ENCODE measurements at regions not wholly inside any gene's neighbourhood (a gene's known extent, or its start where the extent isn't known, plus 50 kb on each side); places are given as distances from the start of the nearest gene placed in this dataset.

GRCh38 chr10:71023704-71024283 is 135.4 kb upstream of the PCBD1 start:
- DNase-seq (ENCODE audit: low spot score): no peak

GRCh38 chr10:71024490-71024889 is 136.1 kb upstream of the PCBD1 start:
- no peak for DNase-seq (ENCODE audit: low spot score)

- peak; percentile 38 for DNase-seq (ENCODE audit: low spot score)
These were observed 137.2 kb upstream of the PCBD1 start for GRCh38 chr10:71025535-71025934.

GRCh38 chr10:71028066-71028465 is 139.7 kb upstream of the PCBD1 start:
- DNase-seq (ENCODE audit: low spot score): no peak

GRCh38 chr10:71029411-71029892 is 141.1 kb upstream of the PCBD1 start:
- DNase-seq (ENCODE audit: low spot score): no peak

- DNase-seq (ENCODE audit: low spot score): no peak
These were observed 141.5 kb upstream of the PCBD1 start for GRCh38 chr10:71029907-71030306.

- DNase-seq (ENCODE audit: low spot score): no peak
These were observed 142.7 kb upstream of the PCBD1 start for GRCh38 chr10:71031026-71031425.

- no peak for DNase-seq (ENCODE audit: low spot score)
These were observed 143.2 kb upstream of the PCBD1 start for GRCh38 chr10:71031603-71032002.

- DNase-seq (ENCODE audit: low spot score): no peak
These were observed 144.5 kb upstream of the PCBD1 start for GRCh38 chr10:71032887-71033286.

GRCh38 chr10:71033396-71033980 is 145.1 kb upstream of the PCBD1 start:
- no peak for DNase-seq (ENCODE audit: low spot score)

- no peak for DNase-seq (ENCODE audit: low spot score)
These were observed 147.3 kb upstream of the PCBD1 start for GRCh38 chr10:71035511-71036296.

GRCh38 chr10:71036297-71036966 is 148.1 kb upstream of the PCBD1 start:
- DNase-seq (ENCODE audit: low spot score): no peak

GRCh38 chr10:71038091-71038633 is 149.8 kb upstream of the PCBD1 start:
- no peak for DNase-seq (ENCODE audit: low spot score)

GRCh38 chr10:71038921-71039320 is 150.6 kb upstream of the PCBD1 start:
- no peak for DNase-seq (ENCODE audit: low spot score)

- DNase-seq (ENCODE audit: low spot score): no peak
These were observed 151.2 kb upstream of the PCBD1 start for GRCh38 chr10:71039551-71039950.

- DNase-seq (ENCODE audit: low spot score): peak; percentile 49
These were observed 152.0 kb upstream of the PCBD1 start for GRCh38 chr10:71040343-71040742.

GRCh38 chr10:71040846-71041605 is 152.7 kb upstream of the PCBD1 start:
- DNase-seq (ENCODE audit: low spot score): no peak

- no peak for DNase-seq (ENCODE audit: low spot score)
These were observed 153.9 kb upstream of the PCBD1 start for GRCh38 chr10:71042216-71042615.

- DNase-seq (ENCODE audit: low spot score): no peak
These were observed 154.3 kb upstream of the PCBD1 start for GRCh38 chr10:71042699-71043098.

- DNase-seq (ENCODE audit: low spot score): no peak
These were observed 155.5 kb upstream of the PCBD1 start for GRCh38 chr10:71043858-71044257.

- no peak for DNase-seq (ENCODE audit: low spot score)
These were observed 156.4 kb upstream of the PCBD1 start for GRCh38 chr10:71044720-71045119.
